CD14-positive monocyte (primary cell): ENCODE measurements at regions not wholly inside any gene's neighbourhood (a gene's known extent, or its start where the extent isn't known, plus 50 kb on each side); places are given as distances from the start of the nearest gene placed in this dataset.

Source experiments
- DNase-seq, 3 donors: peaks; one replicate each; pipeline ENCODE4 v3.0.0-alpha.2; 2011 to 2022
- H2AFZ ChIP-seq: 2 replicates; pipeline ENCODE4 v1.6.0; 2012; ENCODE audit warnings: mild to moderate bottlenecking, low read depth, low read length, inconsistent platforms; ENCODE audit not compliant: insufficient read depth, poor library complexity, severe bottlenecking
- H3K27ac ChIP-seq, 2 donors: 1 replicate in 1 of 2; 2 replicates in 1 of 2; pipeline ENCODE4 v1.5.1; 2012 to 2013; ENCODE audit warnings: low read length in 2 of 2, control low read depth in 1 of 2, inconsistent platforms in 1 of 2, low read depth in 1 of 2, mild to moderate bottlenecking in 1 of 2
- H3K27me3 ChIP-seq, 2 donors: one replicate each; pipeline versions ENCODE4 v1.6.0 to v1.6.1; 2011 to 2013; ENCODE audit warnings: low read length in 2 of 2; ENCODE audit not compliant: control insufficient read depth in 2 of 2, insufficient read depth in 2 of 2
- H3K36me3 ChIP-seq, 2 donors: replicated peaks in 1 of 2; 1 replicate in 1 of 2; 2 replicates in 1 of 2; pipeline versions ENCODE4 v1.5.1 to v1.6.1; 2012 to 2013; ENCODE audit warnings: low read length in 2 of 2, control low read depth in 1 of 2, inconsistent platforms in 1 of 2, mild to moderate bottlenecking in 1 of 2; ENCODE audit not compliant: insufficient read depth in 2 of 2, control insufficient read depth in 1 of 2
- H3K4me1 ChIP-seq, 2 donors: 1 replicate in 1 of 2; 2 replicates in 1 of 2; pipeline versions ENCODE4 v1.5.1 to v1.6.1; 2012 to 2013; ENCODE audit warnings: low read length in 2 of 2, control low read depth in 1 of 2, inconsistent platforms in 1 of 2, mild to moderate bottlenecking in 1 of 2, moderate library complexity in 1 of 2; ENCODE audit not compliant: insufficient read depth in 2 of 2, control insufficient read depth in 1 of 2
- H3K4me2 ChIP-seq: replicated peaks from 2 replicates; pipeline ENCODE3; 2012; ENCODE audit warnings: low read length, moderate library complexity, mild to moderate bottlenecking; ENCODE audit not compliant: poor library complexity, severe bottlenecking; ENCODE audit errors: extremely low read depth
- H3K4me3 ChIP-seq, 3 experiments: fragments of 200-600 bp in 1 of 3; sonication (generic) in 1 of 3; replicated peaks in 1 of 3; 1 replicate in 2 of 3; 2 replicates in 1 of 3; pipeline ENCODE4 v1.5.1; 2011 to 2013; ENCODE audit warnings: low read length in 3 of 3, mild to moderate bottlenecking in 3 of 3, control low read depth in 2 of 3, low read depth in 2 of 3, inconsistent platforms in 1 of 3, moderate library complexity in 1 of 3
- H3K79me2 ChIP-seq: 2 replicates; pipeline ENCODE4 v1.6.0; 2012; ENCODE audit warnings: mild to moderate bottlenecking, control low read depth, inconsistent platforms, low read length, moderate library complexity; ENCODE audit not compliant: insufficient read depth
- H3K9ac ChIP-seq: 2 replicates; pipeline ENCODE4 v1.6.0; 2017; ENCODE audit warnings: low read length, mild to moderate bottlenecking; ENCODE audit not compliant: insufficient read depth, poor library complexity, severe bottlenecking
- H3K9me3 ChIP-seq, 2 donors: replicated peaks in 1 of 2; 1 replicate in 1 of 2; 2 replicates in 1 of 2; pipeline versions ENCODE4 v1.5.1 to v1.6.1; 2012 to 2013; ENCODE audit warnings: low read length in 2 of 2, control low read depth in 1 of 2; ENCODE audit not compliant: control insufficient read depth in 1 of 2, insufficient read depth in 1 of 2
- H4K20me1 ChIP-seq: 2 replicates; pipeline ENCODE4 v1.6.0; 2012; ENCODE audit warnings: mild to moderate bottlenecking, low read length, control low read depth, moderate library complexity; ENCODE audit not compliant: insufficient read depth
- H3K27ac Mint-ChIP-seq, 7 donors: one replicate each; pipeline ENCODE4 v1.8.0; 2020; ENCODE audit warnings: mild to moderate bottlenecking in 7 of 7, mixed read lengths in 7 of 7, moderate library complexity in 6 of 7, inconsistent platforms in 2 of 7
- H3K27me3 Mint-ChIP-seq, 3 donors: one replicate each; pipeline ENCODE4 v1.8.0; 2021 to 2022; ENCODE audit warnings: low read depth in 3 of 3, mild to moderate bottlenecking in 3 of 3, mixed read lengths in 3 of 3, moderate library complexity in 3 of 3, inconsistent platforms in 1 of 3
- H3K36me3 Mint-ChIP-seq, 2 donors: one replicate each; pipeline ENCODE4 v1.8.0; 2020; ENCODE audit warnings: mixed read lengths in 2 of 2, inconsistent platforms in 1 of 2, mild to moderate bottlenecking in 1 of 2
- H3K4me1 Mint-ChIP-seq: one replicate; pipeline ENCODE4 v1.8.0; 2020; ENCODE audit warnings: mild to moderate bottlenecking, mixed read lengths
- H3K4me3 Mint-ChIP-seq, 2 donors: one replicate each; pipeline ENCODE4 v1.8.0; 2020; ENCODE audit warnings: mild to moderate bottlenecking in 2 of 2, mixed read lengths in 2 of 2, moderate library complexity in 1 of 2
- H3K9me3 Mint-ChIP-seq, 7 donors: one replicate each; pipeline ENCODE4 v1.8.0; 2020 to 2022; ENCODE audit warnings: mixed read lengths in 7 of 7, mild to moderate bottlenecking in 6 of 7, moderate library complexity in 6 of 7, inconsistent platforms in 2 of 7
- CTCF ChIP-seq: fragments of 200-600 bp; IDR thresholded peaks from one replicate; pipeline ENCODE4 v1.8.0; 2022; ENCODE audit warnings: antibody characterized with exemption, mild to moderate bottlenecking
- WGBS: methylation state at CpG from one replicate; pipeline ENCODE4 v1.1.5; 2013; ENCODE audit warnings: missing lambda C conversion rate; ENCODE audit not compliant: insufficient coverage; 5-methylcytosine and 5-hydroxymethylcytosine counted together
- intact Hi-C, 2 donors: fragments of 100-400 bp; cut with micrococcal nuclease; formaldehyde crosslinking; loops; one replicate each; pipeline versions ENCODE4 v1.15.0 to v1.15.1; 2023

- intact Hi-C loops = no loop called here
These were observed 695.9 kb downstream of the TBC1D22A start for GRCh38 chr22:47458348-47458747.

GRCh38 chr22:47457509-47458300 lies 695.3 kb downstream of the TBC1D22A start:
- no peak for TF ChIP-seq CTCF
- Histone ChIP-seq H3K27me3 (no peaks in the 10 kb centered on the region), H3K4me3 (no peak overlapping the region), H3K36me3 (no peaks in the 10 kb centered on the region), H3K79me2 (no peaks in the 10 kb centered on the region), H3K9ac (no peak overlapping the region), H3K27ac (no peak overlapping the region), H2AFZ (no peak overlapping the region), H3K4me1 (no peaks in the 10 kb centered on the region), H3K9me3 (peaks cover 12 to 23% of the 10 kb centered on the region in 2 donors), H4K20me1 (no peaks in the 10 kb centered on the region), H3K4me2 (no peak overlapping the region)
- Mint-ChIP-seq H3K9me3 (peaks cover 5 to 27% (median 17%) of the 10 kb centered on the region in 7 donors), H3K4me1 (no peaks in the 10 kb centered on the region), H3K27ac (peak overlapping the region in 1 of 7 donors; percentile 26), H3K36me3 (no peaks in the 10 kb centered on the region), H3K27me3 (peaks cover 0 to 1% (median under 1%) of the 10 kb centered on the region in 3 donors), H3K4me3 (no peak overlapping the region)
- intact Hi-C loops = no loop called here
- WGBS = 97% methylated on average over 5 of the region's 23 CpGs
- DNase-seq = no peak

More at GRCh38 chr22:47458348-47458747, 695.9 kb downstream of the TBC1D22A start:
- no peaks in the 10 kb centered on the region for H3K4me1 Mint-ChIP-seq
- Histone ChIP-seq H4K20me1 (no peaks in the 10 kb centered on the region), H2AFZ (no peak overlapping the region), H3K9ac (no peak overlapping the region), H3K4me1 (no peaks in the 10 kb centered on the region), H3K4me3 (no peak overlapping the region), H3K4me2 (no peak overlapping the region), H3K79me2 (no peaks in the 10 kb centered on the region), H3K9me3 (peaks cover 7 to 17% of the 10 kb centered on the region in 2 donors), H3K36me3 (no peaks in the 10 kb centered on the region), H3K27ac (no peak overlapping the region), H3K27me3 (no peaks in the 10 kb centered on the region)
- WGBS = 60% methylated on average over 1 of the region's 8 CpGs
- H3K36me3 Mint-ChIP-seq = no peaks in the 10 kb centered on the region
- H3K9me3 Mint-ChIP-seq = peaks cover 0 to 26% (median 13%) of the 10 kb centered on the region in 7 donors
- no peak for TF ChIP-seq CTCF
- no peaks in the 10 kb centered on the region for H3K27me3 Mint-ChIP-seq
- no peak for DNase-seq
- H3K27ac Mint-ChIP-seq = no peak overlapping the region
- no peak overlapping the region for H3K4me3 Mint-ChIP-seq
